ENCODE measurements at regions not wholly inside any gene's neighbourhood (a gene's known extent, or its start where the extent isn't known, plus 50 kb on each side); places are given as distances from the start of the nearest gene placed in this dataset.
"Not testable (repeated sequence)": the region's sequence is repeated elsewhere in the genome, so short reads cannot be mapped to it uniquely, and the experiment has no call there.

GRCh38 chr3:5707794-5708193 lies 520.3 kb downstream of the EDEM1 start:
- no peak overlapping the region for H3K27ac Mint-ChIP-seq

GRCh38 chr3:5709714-5710113 lies 522.2 kb downstream of the EDEM1 start:
- TF ChIP-seq CTCF (IDR thresholded peaks at IDR 0.05) = no peak
- CTCF ChIA-PET = no interaction called here
- no peaks in the 10 kb centered on the region for H3K36me3 Mint-ChIP-seq (ENCODE audit: low read depth)

More at GRCh38 chr3:5707794-5708193, 520.3 kb downstream of the EDEM1 start:
- ChIA-PET POLR2A (no interaction called here), CTCF (no interaction called here)
- intact Hi-C loops (cut with micrococcal nuclease) = no loop called here
- DNase-seq (no peak), ATAC-seq (no peak)
- H3K9me3 Mint-ChIP-seq = peaks cover 5% of the 10 kb centered on the region
- H3K27me3 Mint-ChIP-seq = no peaks in the 10 kb centered on the region
- H3K4me1 Mint-ChIP-seq (ENCODE audit: low read depth) = no peaks in the 10 kb centered on the region
- H3K36me3 Mint-ChIP-seq (ENCODE audit: low read depth) = no peaks in the 10 kb centered on the region
- TF ChIP-seq CTCF (IDR thresholded peaks at IDR 0.05) = no peak
- H3K4me3 Mint-ChIP-seq = no peak overlapping the region

GRCh38 chr3:5710718-5711117 lies 523.2 kb downstream of the EDEM1 start:
- ChIA-PET POLR2A (no interaction called here), CTCF (no interaction called here)
- H3K27me3 Mint-ChIP-seq = no peaks in the 10 kb centered on the region
- H3K27ac Mint-ChIP-seq = no peak overlapping the region
- DNase-seq (no peak), ATAC-seq (no peak)
- TF ChIP-seq CTCF (IDR thresholded peaks at IDR 0.05) = no peak
- H3K4me1 Mint-ChIP-seq (ENCODE audit: low read depth) = no peaks in the 10 kb centered on the region
- no peak overlapping the region for H3K4me3 Mint-ChIP-seq
- H3K36me3 Mint-ChIP-seq (ENCODE audit: low read depth) = no peaks in the 10 kb centered on the region
- peaks cover 2% of the 10 kb centered on the region for H3K9me3 Mint-ChIP-seq
- intact Hi-C loops (cut with micrococcal nuclease) = no loop called here

More at GRCh38 chr3:5709714-5710113, 522.2 kb downstream of the EDEM1 start:
- no peak for DNase-seq
- intact Hi-C loops (cut with micrococcal nuclease) = no loop called here
- Mint-ChIP-seq H3K9me3 (peaks cover 5% of the 10 kb centered on the region), H3K4me3 (no peak overlapping the region), H3K27ac (no peak overlapping the region), H3K4me1 (ENCODE audit: low read depth) (no peaks in the 10 kb centered on the region), H3K27me3 (no peaks in the 10 kb centered on the region)
- ATAC-seq = no peak
- POLR2A ChIA-PET = no interaction called here

GRCh38 chr3:5717254-5717653 lies 529.7 kb downstream of the EDEM1 start:
- ATAC-seq = no peak
- TF ChIP-seq CTCF (IDR thresholded peaks at IDR 0.05) = no peak
- H3K4me1 Mint-ChIP-seq (ENCODE audit: low read depth) = no peaks in the 10 kb centered on the region
- no peaks in the 10 kb centered on the region for H3K36me3 Mint-ChIP-seq (ENCODE audit: low read depth)
- POLR2A ChIA-PET = interaction anchor here (0.6 kb wide), 1 partner anchor 42 kb away, joined by 3 read pairs; no protein-coding TSS in a partner anchor
- DNase-seq = no peak
- CTCF ChIA-PET = no interaction called here
- H3K27me3 Mint-ChIP-seq = no peaks in the 10 kb centered on the region
- intact Hi-C loops (cut with micrococcal nuclease) = no loop called here
- no peak overlapping the region for H3K27ac Mint-ChIP-seq
- H3K9me3 Mint-ChIP-seq = peaks cover 3% of the 10 kb centered on the region
- H3K4me3 Mint-ChIP-seq = no peak overlapping the region

- H3K36me3 Mint-ChIP-seq (ENCODE audit: low read depth); H3K27ac Mint-ChIP-seq; H3K4me3 Mint-ChIP-seq; CTCF ChIA-PET; H3K9me3 Mint-ChIP-seq; POLR2A ChIA-PET; DNase-seq; intact Hi-C loops (cut with micrococcal nuclease); H3K27me3 Mint-ChIP-seq; H3K4me1 Mint-ChIP-seq (ENCODE audit: low read depth); ATAC-seq: not testable (repeated sequence)
These were observed 532.2 kb downstream of the EDEM1 start for GRCh38 chr3:5719668-5720067.

GRCh38 chr3:5725801-5726200 lies 538.3 kb downstream of the EDEM1 start:
- CTCF ChIA-PET = no interaction called here

More at GRCh38 chr3:5725801-5726200, 538.3 kb downstream of the EDEM1 start:
- no peak overlapping the region for H3K27ac Mint-ChIP-seq
- H3K4me3 Mint-ChIP-seq = no peak overlapping the region
- DNase-seq = no peak
- ATAC-seq = no peak
- H3K9me3 Mint-ChIP-seq = no peaks in the 10 kb centered on the region
- intact Hi-C loops (cut with micrococcal nuclease) = no loop called here
- H3K27me3 Mint-ChIP-seq = no peaks in the 10 kb centered on the region
- no peaks in the 10 kb centered on the region for H3K36me3 Mint-ChIP-seq (ENCODE audit: low read depth)
- H3K4me1 Mint-ChIP-seq (ENCODE audit: low read depth) = no peaks in the 10 kb centered on the region
- no peak for TF ChIP-seq CTCF (IDR thresholded peaks at IDR 0.05)
- POLR2A ChIA-PET = no interaction called here
